ENCODE measurements at regions not wholly inside any gene's neighbourhood (a gene's known extent, or its start where the extent isn't known, plus 50 kb on each side); places are given as distances from the start of the nearest gene placed in this dataset.

- CTCF ChIA-PET: no interaction called here
- no TSS peak for BruUV-seq (replicated peaks)
- intact Hi-C loops (cut with micrococcal nuclease): no loop called here
- Histone ChIP-seq H2AFZ (ENCODE audit: low read length) (no peak overlapping the region), H3K27me3 (ENCODE audit: low read length) (no peaks in the 10 kb centered on the region), H4K20me1 (ENCODE audit: low read length) (no peaks in the 10 kb centered on the region), H3F3A (ENCODE audit: low read length, unreplicated experiment) (no peaks in the 10 kb centered on the region), H3K4me3 (ENCODE audit: low read length) (no peak overlapping the region), H3K9ac (ENCODE audit: low read length) (no peak overlapping the region), H3K79me2 (ENCODE audit: low read length) (no peaks in the 10 kb centered on the region), H3K9me3 (ENCODE audit: low read length) (no peaks in the 10 kb centered on the region), H3K9me2 (replicated peaks; ENCODE audit: low read length) (no peaks in the 10 kb centered on the region), H3K4me2 (ENCODE audit: low read length) (no peak overlapping the region), H3K4me1 (ENCODE audit: insufficient read depth, low read length) (peaks cover 13% of the 10 kb centered on the region), H3K27ac (ENCODE audit: low read length) (no peak overlapping the region), H3K36me3 (ENCODE audit: low read depth, low read length) (no peaks in the 10 kb centered on the region)
- no peak for DNase-seq
- TF ChIP-seq EZH2 (IDR thresholded peaks at IDR 0.05; ENCODE audit: low read length, unreplicated experiment) (no peak), EZH2phosphoT487 (IDR thresholded peaks at IDR 0.05; ENCODE audit: borderline replicate concordance, low read length) (no peak), CTCF (conservative IDR thresholded peaks at IDR 0.05; ENCODE audit: low read depth, low read length) (no peak)
- POLR2A ChIA-PET (ENCODE audit: unreplicated experiment): no interaction called here
- no peak for ATAC-seq
Observed at GRCh38 chr5:142530904-142531303, 155.0 kb downstream of the FGF1 start.

GRCh38 chr5:142529626-142530278, 156.1 kb downstream of the FGF1 start:
- H3K27ac ChIP-seq (ENCODE audit: low read length): peak overlapping the region; percentile 47
- no peaks in the 10 kb centered on the region for H3F3A ChIP-seq (ENCODE audit: low read length, unreplicated experiment)
- H3K79me2 ChIP-seq (ENCODE audit: low read length): no peaks in the 10 kb centered on the region
- ATAC-seq (peak; percentile 96), DNase-seq (peak; percentile 73)
- H3K36me3 ChIP-seq (ENCODE audit: low read depth, low read length): no peaks in the 10 kb centered on the region
- CTCF ChIA-PET: no interaction called here
- TF ChIP-seq EZH2 (IDR thresholded peaks at IDR 0.05; ENCODE audit: low read length, unreplicated experiment) (no peak), EZH2phosphoT487 (IDR thresholded peaks at IDR 0.05; ENCODE audit: borderline replicate concordance, low read length) (no peak), CTCF (conservative IDR thresholded peaks at IDR 0.05; ENCODE audit: low read depth, low read length) (no peak)
- H4K20me1 ChIP-seq (ENCODE audit: low read length): no peaks in the 10 kb centered on the region
- no peaks in the 10 kb centered on the region for H3K27me3 ChIP-seq (ENCODE audit: low read length)
- H3K9me2 ChIP-seq (replicated peaks; ENCODE audit: low read length): no peaks in the 10 kb centered on the region
- no peaks in the 10 kb centered on the region for H3K9me3 ChIP-seq (ENCODE audit: low read length)
- H3K9ac ChIP-seq (ENCODE audit: low read length): no peak overlapping the region
- POLR2A ChIA-PET (ENCODE audit: unreplicated experiment): interaction anchor here (0.6 kb wide), 1 partner anchor 1855 kb away, joined by 4 read pairs; no protein-coding TSS in a partner anchor
- peaks cover 13% of the 10 kb centered on the region for H3K4me1 ChIP-seq (ENCODE audit: insufficient read depth, low read length)
- intact Hi-C loops (cut with micrococcal nuclease): no loop called here
- H3K4me3 ChIP-seq (ENCODE audit: low read length): no peak overlapping the region
- no TSS peak for BruUV-seq (replicated peaks)
- H3K4me2 ChIP-seq (ENCODE audit: low read length): peak overlapping the region; percentile 33
- no peak overlapping the region for H2AFZ ChIP-seq (ENCODE audit: low read length)

GRCh38 chr5:142527664-142528295, 158.1 kb downstream of the FGF1 start:
- Histone ChIP-seq H2AFZ (ENCODE audit: low read length) (no peak overlapping the region), H4K20me1 (ENCODE audit: low read length) (no peaks in the 10 kb centered on the region), H3K9me2 (replicated peaks; ENCODE audit: low read length) (no peaks in the 10 kb centered on the region), H3K4me3 (ENCODE audit: low read length) (no peak overlapping the region), H3K4me2 (ENCODE audit: low read length) (no peak overlapping the region), H3F3A (ENCODE audit: low read length, unreplicated experiment) (no peaks in the 10 kb centered on the region), H3K79me2 (ENCODE audit: low read length) (no peaks in the 10 kb centered on the region), H3K36me3 (ENCODE audit: low read depth, low read length) (no peaks in the 10 kb centered on the region), H3K9me3 (ENCODE audit: low read length) (no peaks in the 10 kb centered on the region), H3K27me3 (ENCODE audit: low read length) (no peaks in the 10 kb centered on the region), H3K9ac (ENCODE audit: low read length) (no peak overlapping the region), H3K4me1 (ENCODE audit: insufficient read depth, low read length) (peaks cover 13% of the 10 kb centered on the region), H3K27ac (ENCODE audit: low read length) (no peak overlapping the region)
- CTCF ChIA-PET: no interaction called here
- POLR2A ChIA-PET (ENCODE audit: unreplicated experiment): no interaction called here
- intact Hi-C loops (cut with micrococcal nuclease): no loop called here
- no TSS peak for BruUV-seq (replicated peaks)
- TF ChIP-seq CTCF (conservative IDR thresholded peaks at IDR 0.05; ENCODE audit: low read depth, low read length) (no peak), EZH2 (IDR thresholded peaks at IDR 0.05; ENCODE audit: low read length, unreplicated experiment) (no peak), EZH2phosphoT487 (IDR thresholded peaks at IDR 0.05; ENCODE audit: borderline replicate concordance, low read length) (no peak)
- ATAC-seq: no peak
- DNase-seq: no peak

Data from PC-3 (cell line).